Heart right ventricle (tissue), 16 donors: ENCODE measurements at regions not wholly inside any gene's neighbourhood (a gene's known extent, or its start where the extent isn't known, plus 50 kb on each side); places are given as distances from the start of the nearest gene placed in this dataset.
"Not testable (repeated sequence)": the region's sequence is repeated elsewhere in the genome, so short reads cannot be mapped to it uniquely, and the experiment has no call there.

Experiments used
- ATAC-seq, 8 donors: fragments of 200-7000 bp; cut with Tn5 transposase; one replicate each; pipeline ENCODE4 v1.9.1; 2020; ENCODE audit warnings: mild to moderate bottlenecking in 8 of 8, moderate library complexity in 8 of 8, moderate number of reproducible peaks in 1 of 8
- DNase-seq, 2 donors: peaks; one replicate each; pipeline ENCODE4 v3.0.0-alpha.2; 2020
- H3K27ac ChIP-seq, 10 donors: fragments of 200-600 bp; sonication (generic) in 2 of 10; one replicate each; pipeline versions ENCODE4 v1.5.0 to v1.8.0; 2020 to 2022; ENCODE audit warnings: mild to moderate bottlenecking in 3 of 10
- H3K27me3 ChIP-seq, 7 donors: fragments of 200-600 bp; one replicate each; pipeline ENCODE4 v1.8.0; 2021 to 2022; ENCODE audit warnings: mild to moderate bottlenecking in 2 of 7
- H3K36me3 ChIP-seq, 9 donors: fragments of 200-600 bp; sonication (generic) in 1 of 9; one replicate each; pipeline versions ENCODE4 v1.5.0 to v1.8.0; 2020 to 2022; ENCODE audit warnings: mild to moderate bottlenecking in 2 of 9
- H3K4me1 ChIP-seq, 9 donors: fragments of 200-600 bp; sonication (generic) in 1 of 9; one replicate each; pipeline versions ENCODE4 v1.5.0 to v1.8.0; 2020 to 2022; ENCODE audit warnings: mild to moderate bottlenecking in 4 of 9
- H3K4me3 ChIP-seq, 10 donors: fragments of 200-600 bp; sonication (generic) in 2 of 10; one replicate each; pipeline versions ENCODE4 v1.5.0 to v1.8.0; 2020 to 2022; ENCODE audit warnings: mild to moderate bottlenecking in 7 of 10, moderate library complexity in 2 of 10
- H3K9me3 ChIP-seq, 11 donors: fragments of 200-600 bp in 10 of 11; sonication (generic) in 2 of 11; one replicate each; pipeline versions ENCODE4 v1.5.0 to v1.8.0; 2013 to 2022; ENCODE audit warnings: mild to moderate bottlenecking in 2 of 11, control low read depth in 1 of 11, moderate library complexity in 1 of 11
- WGBS, 2 donors: extraction: QIAGEN DNeasy Blood & Tissue Kit; methylation state at CpG; one replicate each; pipeline ENCODE4 v1.1.7; 2013; ENCODE audit warnings: inconsistent platforms in 1 of 2; 5-methylcytosine and 5-hydroxymethylcytosine counted together
- intact Hi-C, 10 donors: fragments of 100-400 bp; cut with DNase I; formaldehyde crosslinking; loops; one replicate each; pipeline versions ENCODE4 v1.11.1 to v1.14.2; 2022
- TF ChIP-seq, protein P1 (sequence below), 9 donors: fragments of 200-600 bp; sonication (generic) in 2 of 9; IDR thresholded peaks; one replicate each; pipeline versions ENCODE4 v1.5.0 to v1.8.0; 2021 to 2022; ENCODE audit warnings: antibody characterized with exemption in 9 of 9, mild to moderate bottlenecking in 5 of 9, moderate library complexity in 1 of 9
- donor health status: Arrhythmogenic right ventricular cardiomyopathy.
- donor health status: ischemic (EF 13 %, LVEDD 7.1; RV severe dilation, severe dysfunction).
- donor health status: healthy with polysubstance abuse.
- donor health status: DM: no; HTN: yes; CAD: no.
- donor health status: DM: no; HTN: no; CAD: no.
- donor health status: ischemic (EF 25% LVEDD 6.9; RV normal size, moderate dysfunction).
- donor health status: ischemic (EF 25% LVEDD 5.7; RV mildly dilated, moderate dysfunction).
- donor health status: healthy.
- donor health status: DM: yes; HTN: yes; CAD: no.
- donor health status: Ischemic cardiomyopathy.
- donor health status: ischemic (EF 35%, LVEDD 5.7; RV mildly dilated, moderate dysfunction).
- donor health status: nonischemic (EF 11% LVEDD 7.7; RV severe dilation, severe dysfunction).
- donor health status: DM: yes; HTN: yes; CAD: no.
- donor health status: PGD.
- donor health status: ischemic (EF 29% LVEDD 5.4; RV normal size, mild dysfunction).
- donor health status: nonischemic (EF 23%, LVEDD 6.1; RV moderate dilation, normal function).

GRCh38 chr3:140791368-140791767 is 113.5 kb downstream of the TRIM42 start:
- 85 to 87% methylated on average over 3 of the region's 3 CpGs for WGBS, 2 donors
- no peak for ATAC-seq
- Histone ChIP-seq H3K36me3 (no peaks in the 10 kb centered on the region), H3K9me3 (peaks cover 0 to 27% (median 10%) of the 10 kb centered on the region in 11 donors), H3K4me1 (no peaks in the 10 kb centered on the region), H3K4me3 (no peak overlapping the region), H3K27ac (no peak overlapping the region), H3K27me3 (no peaks in the 10 kb centered on the region)
- DNase-seq, result no peak
- intact Hi-C loops, result no loop called here
- TF ChIP-seq, protein P1, sequence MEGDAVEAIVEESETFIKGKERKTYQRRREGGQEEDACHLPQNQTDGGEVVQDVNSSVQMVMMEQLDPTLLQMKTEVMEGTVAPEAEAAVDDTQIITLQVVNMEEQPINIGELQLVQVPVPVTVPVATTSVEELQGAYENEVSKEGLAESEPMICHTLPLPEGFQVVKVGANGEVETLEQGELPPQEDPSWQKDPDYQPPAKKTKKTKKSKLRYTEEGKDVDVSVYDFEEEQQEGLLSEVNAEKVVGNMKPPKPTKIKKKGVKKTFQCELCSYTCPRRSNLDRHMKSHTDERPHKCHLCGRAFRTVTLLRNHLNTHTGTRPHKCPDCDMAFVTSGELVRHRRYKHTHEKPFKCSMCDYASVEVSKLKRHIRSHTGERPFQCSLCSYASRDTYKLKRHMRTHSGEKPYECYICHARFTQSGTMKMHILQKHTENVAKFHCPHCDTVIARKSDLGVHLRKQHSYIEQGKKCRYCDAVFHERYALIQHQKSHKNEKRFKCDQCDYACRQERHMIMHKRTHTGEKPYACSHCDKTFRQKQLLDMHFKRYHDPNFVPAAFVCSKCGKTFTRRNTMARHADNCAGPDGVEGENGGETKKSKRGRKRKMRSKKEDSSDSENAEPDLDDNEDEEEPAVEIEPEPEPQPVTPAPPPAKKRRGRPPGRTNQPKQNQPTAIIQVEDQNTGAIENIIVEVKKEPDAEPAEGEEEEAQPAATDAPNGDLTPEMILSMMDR (IDR thresholded peaks at IDR 0.05), result no peak

- H3K4me3 ChIP-seq, result no peak overlapping the region
- H3K27ac ChIP-seq, result no peak overlapping the region
- ATAC-seq (no peak), DNase-seq (no peak)
- intact Hi-C loops, result no loop called here
- H3K4me1 ChIP-seq, result no peaks in the 10 kb centered on the region
- no peaks in the 10 kb centered on the region for H3K27me3 ChIP-seq
- TF ChIP-seq, protein P1 (IDR thresholded peaks at IDR 0.05), result no peak
- WGBS, 2 donors, result 43 to 45% methylated on average over 3 of the region's 3 CpGs
- no peaks in the 10 kb centered on the region for H3K36me3 ChIP-seq
- H3K9me3 ChIP-seq, result peaks cover 0 to 50% (median 15%) of the 10 kb centered on the region in 11 donors
These were observed 116.6 kb downstream of the TRIM42 start for GRCh38 chr3:140794507-140794906.

- WGBS, 2 donors, result 21 to 27% methylated on average over 1 of the region's 1 CpG
- H3K27me3 ChIP-seq, ATAC-seq, H3K4me3 ChIP-seq, H3K27ac ChIP-seq, intact Hi-C loops, H3K36me3 ChIP-seq, H3K4me1 ChIP-seq, DNase-seq: not testable (repeated sequence)
- peaks cover 0 to 48% (median 20%) of the 10 kb centered on the region in 11 donors for H3K9me3 ChIP-seq
These were observed 125.0 kb downstream of the TRIM42 start for GRCh38 chr3:140802898-140803297.

GRCh38 chr3:140809316-140809715 is 131.5 kb downstream of the TRIM42 start:
- no peak overlapping the region for H3K4me3 ChIP-seq
- TF ChIP-seq, protein P1 (IDR thresholded peaks at IDR 0.05), result no peak
- WGBS, 2 donors, result 49 to 60% methylated on average over 2 of the region's 2 CpGs
- ATAC-seq, result no peak
- H3K27me3 ChIP-seq, result no peaks in the 10 kb centered on the region
- H3K36me3 ChIP-seq, result no peaks in the 10 kb centered on the region
- H3K4me1 ChIP-seq, result no peaks in the 10 kb centered on the region
- intact Hi-C loops, result no loop called here
- DNase-seq, result no peak
- no peak overlapping the region for H3K27ac ChIP-seq
- H3K9me3 ChIP-seq, result peaks cover 0 to 28% (median 6%) of the 10 kb centered on the region in 11 donors

GRCh38 chr3:140816372-140817195 is 125.1 kb upstream of the SLC25A36 start:
- no peak for ATAC-seq
- intact Hi-C loops, result no loop called here
- H3K27ac ChIP-seq, result no peak overlapping the region
- H3K9me3 ChIP-seq, result peaks cover 0 to 27% (median 6%) of the 10 kb centered on the region in 11 donors
- no peaks in the 10 kb centered on the region for H3K27me3 ChIP-seq
- no peak overlapping the region for H3K4me3 ChIP-seq
- no peaks in the 10 kb centered on the region for H3K36me3 ChIP-seq
- H3K4me1 ChIP-seq, result no peaks in the 10 kb centered on the region
- WGBS, 2 donors, result 42 to 70% methylated on average over 6 of the region's 6 CpGs
- TF ChIP-seq, protein P1 (IDR thresholded peaks at IDR 0.05), result no peak
- DNase-seq, result no peak
